H1 (cell line): ENCODE measurements at regions not wholly inside any gene's neighbourhood (a gene's known extent, or its start where the extent isn't known, plus 50 kb on each side); places are given as distances from the start of the nearest gene placed in this dataset.

Source experiments
- CTCF ChIA-PET: fragments of 300-600 bp; sonication (Branson Sonifier 250); formaldehyde crosslinking; loops from one replicate; lab custom pipeline; 2021; ENCODE audit not compliant: partially characterized antibody; lab: Charles Lee
- POLR2A ChIA-PET: fragments of 300-600 bp; sonication (Branson Sonifier 250); formaldehyde crosslinking; loops from one replicate; lab custom pipeline; 2021; ENCODE audit warnings: inconsistent platforms; ENCODE audit not compliant: partially characterized antibody; lab: Charles Lee
- DNase-seq, 2 experiments: peaks; one replicate each; pipeline versions ENCODE4 v3.0.0 to v3.0.0-alpha.2; 2010 to 2022; ENCODE audit warnings: low spot score in 2 of 2, low read depth in 1 of 2, mixed read lengths in 1 of 2
- FAIRE-seq: peaks from 2 replicates; lab custom pipeline; 2011; peaks lifted over from hg19 to GRCh38; lab: Jason Lieb, UNC
- H2AFZ ChIP-seq: 2 replicates; pipeline ENCODE4 v1.8.1; 2012; ENCODE audit warnings: low read length, inconsistent platforms
- H2AK5ac ChIP-seq: 2 replicates; pipeline ENCODE4 v1.6.1; 2013; ENCODE audit warnings: low read depth, low read length
- H2BK120ac ChIP-seq: replicated peaks from 2 replicates; pipeline ENCODE3; 2013; ENCODE audit warnings: low read depth, low read length, inconsistent platforms
- H2BK12ac ChIP-seq: 2 replicates; pipeline ENCODE4 v1.6.1; 2013; ENCODE audit warnings: low read depth, low read length
- H2BK15ac ChIP-seq: 2 replicates; pipeline ENCODE4 v1.6.1; 2013; ENCODE audit warnings: low read length
- H2BK20ac ChIP-seq: 2 replicates; pipeline ENCODE4 v1.6.1; 2013; ENCODE audit warnings: low read length
- H2BK5ac ChIP-seq: 2 replicates; pipeline ENCODE4 v1.6.1; 2013; ENCODE audit warnings: low read depth, low read length
- H3K14ac ChIP-seq: 2 replicates; pipeline ENCODE4 v1.6.1; 2013; ENCODE audit warnings: inconsistent platforms; ENCODE audit not compliant: insufficient read length
- H3K18ac ChIP-seq: 2 replicates; pipeline ENCODE4 v1.6.1; 2013; ENCODE audit warnings: low read length; ENCODE audit errors: extremely low read depth
- H3K23ac ChIP-seq: 2 replicates; pipeline ENCODE4 v1.6.1; 2013; ENCODE audit warnings: inconsistent platforms; ENCODE audit not compliant: insufficient read length
- H3K23me2 ChIP-seq: 2 replicates; pipeline ENCODE4 v1.6.1; 2013; ENCODE audit warnings: low read depth, low read length
- H3K27ac ChIP-seq: 2 replicates; pipeline ENCODE4 v1.6.1; 2011; ENCODE audit warnings: low read depth, low read length, inconsistent platforms
- H3K27me3 ChIP-seq, 4 experiments: replicated peaks in 1 of 4; 1 replicate in 1 of 4; 2 replicates in 3 of 4; pipeline versions ENCODE4 v1.6.1 to v1.8.1; 2011 to 2013; ENCODE audit warnings: low read length in 3 of 4, mild to moderate bottlenecking in 3 of 4, inconsistent platforms in 2 of 4, mixed read lengths in 2 of 4, moderate library complexity in 1 of 4; ENCODE audit not compliant: control insufficient read depth in 3 of 4, insufficient read depth in 3 of 4; ENCODE audit errors: extremely low read depth in 1 of 4
- H3K36me3 ChIP-seq, 4 experiments: 2 replicates each; pipeline versions ENCODE4 v1.6.1 to v1.8.1; 2011 to 2013; ENCODE audit warnings: mild to moderate bottlenecking in 4 of 4, low read length in 3 of 4, moderate library complexity in 2 of 4, control low read depth in 1 of 4, inconsistent platforms in 1 of 4; ENCODE audit not compliant: insufficient read depth in 4 of 4, control insufficient read depth in 2 of 4
- H3K4ac ChIP-seq: replicated peaks from 2 replicates; pipeline ENCODE3; 2013; ENCODE audit warnings: low read length, low read depth, mixed read lengths, inconsistent platforms; ENCODE audit not compliant: insufficient read length
- H3K4me1 ChIP-seq, 4 experiments: replicated peaks in 1 of 4; 1 replicate in 1 of 4; 2 replicates in 3 of 4; pipeline versions ENCODE4 v1.6.1 to v1.8.1; 2011 to 2013; ENCODE audit warnings: low read length in 3 of 4, inconsistent platforms in 2 of 4, mixed read lengths in 1 of 4; ENCODE audit not compliant: insufficient read depth in 4 of 4, control insufficient read depth in 3 of 4
- H3K4me2 ChIP-seq, 2 experiments: 2 replicates each; pipeline versions ENCODE4 v1.6.1 to v1.8.1; 2011 to 2013; ENCODE audit warnings: low read depth in 2 of 2, low read length in 2 of 2, control low read depth in 1 of 2, inconsistent platforms in 1 of 2, mild to moderate bottlenecking in 1 of 2; ENCODE audit not compliant: insufficient read depth in 1 of 2
- H3K4me3 ChIP-seq, 4 experiments: fragments of 200-600, 300-600 bp in 1 of 4; sonication (generic), shearing (Covaris generic), sonication (Bioruptor Twin) in 1 of 4; 2 replicates each; pipeline versions ENCODE4 v1.5.1 to v1.8.1; 2011 to 2016; ENCODE audit warnings: low read length in 4 of 4, low read depth in 3 of 4, control low read depth in 2 of 4, inconsistent platforms in 2 of 4, mild to moderate bottlenecking in 2 of 4, mixed read lengths in 1 of 4, moderate library complexity in 1 of 4; ENCODE audit not compliant: insufficient read depth in 2 of 4; ENCODE audit errors: extremely low read depth in 1 of 4
- H3K56ac ChIP-seq: replicated peaks from 2 replicates; pipeline ENCODE3; 2013; ENCODE audit warnings: low read depth, mild to moderate bottlenecking, mixed read lengths, low read length, inconsistent platforms; ENCODE audit not compliant: insufficient read length
- H3K79me1 ChIP-seq: 2 replicates; pipeline ENCODE4 v1.6.1; 2013; ENCODE audit warnings: low read depth, low read length, control low read depth
- H3K79me2 ChIP-seq, 2 experiments: 2 replicates each; pipeline versions ENCODE4 v1.6.1 to v1.8.1; 2012 to 2013; ENCODE audit warnings: low read length in 2 of 2, mild to moderate bottlenecking in 2 of 2, inconsistent platforms in 1 of 2; ENCODE audit not compliant: insufficient read depth in 2 of 2, control insufficient read depth in 1 of 2
- H3K9ac ChIP-seq, 4 experiments: replicated peaks in 1 of 4; 1 replicate in 1 of 4; 2 replicates in 3 of 4; pipeline versions ENCODE4 v1.6.1 to v1.8.1; 2011 to 2013; ENCODE audit warnings: low read depth in 3 of 4, low read length in 3 of 4, control low read depth in 2 of 4, mild to moderate bottlenecking in 2 of 4, moderate library complexity in 2 of 4, inconsistent platforms in 1 of 4; ENCODE audit errors: extremely low read depth in 1 of 4
- H3K9me3 ChIP-seq, 2 experiments: 2 replicates each; pipeline versions ENCODE4 v1.6.1 to v1.8.1; 2012 to 2013; ENCODE audit warnings: mild to moderate bottlenecking in 2 of 2, moderate library complexity in 2 of 2, control low read depth in 1 of 2, inconsistent platforms in 1 of 2, low read depth in 1 of 2, low read length in 1 of 2, mixed read lengths in 1 of 2; ENCODE audit not compliant: insufficient read depth in 2 of 2
- H4K20me1 ChIP-seq, 2 experiments: replicated peaks in 1 of 2; 2 replicates each; pipeline versions ENCODE3 to v1.8.1; 2011 to 2013; ENCODE audit warnings: inconsistent platforms in 2 of 2, low read length in 2 of 2, mild to moderate bottlenecking in 1 of 2; ENCODE audit not compliant: insufficient read depth in 2 of 2, control insufficient read depth in 1 of 2
- H4K5ac ChIP-seq: 2 replicates; pipeline ENCODE4 v1.6.1; 2013; ENCODE audit warnings: low read length, low read depth, mixed read lengths, inconsistent platforms; ENCODE audit not compliant: insufficient read length
- H4K8ac ChIP-seq: 2 replicates; pipeline ENCODE4 v1.8.0; 2013; ENCODE audit warnings: mild to moderate bottlenecking, moderate library complexity, low read length, inconsistent platforms; ENCODE audit not compliant: insufficient read depth; ENCODE audit errors: extremely low read depth
- H4K91ac ChIP-seq: replicated peaks from 2 replicates; pipeline ENCODE3; 2013; ENCODE audit warnings: low read length, mixed read lengths, inconsistent platforms; ENCODE audit not compliant: insufficient read length
- PHF8 ChIP-seq: fragments of 200-600 bp; sonication (generic); conservative IDR thresholded peaks from 2 replicates; pipeline ENCODE4 v1.7.1; 2012; ENCODE audit warnings: low read depth, mild to moderate bottlenecking, inconsistent platforms, low read length, moderate library complexity
- RAD21 ChIP-seq, 2 experiments: IDR thresholded peaks in 1 of 2; conservative IDR thresholded peaks in 1 of 2; 2 replicates each; pipeline ENCODE4 v1.6.1; 2011; ENCODE audit warnings: low read depth in 2 of 2, low read length in 2 of 2, improper control_type of control experiment in 1 of 2, inconsistent platforms in 1 of 2, mild to moderate bottlenecking in 1 of 2, moderate library complexity in 1 of 2
- TAF1 ChIP-seq: IDR thresholded peaks from 2 replicates; pipeline ENCODE4 v1.6.1; 2011; ENCODE audit warnings: mild to moderate bottlenecking, low read depth, low read length
- USF2 ChIP-seq: IDR thresholded peaks from 2 replicates; pipeline ENCODE4 v1.6.1; 2011; ENCODE audit warnings: low read length, improper control_type of control experiment
- YY1 ChIP-seq: IDR thresholded peaks from 2 replicates; pipeline ENCODE4 v1.6.1; 2011; ENCODE audit warnings: low read depth, mild to moderate bottlenecking, low read length
- WGBS, 2 experiments: shearing (Covaris generic) in 1 of 2; methylation state at CpG; one replicate each; pipeline versions ENCODE4 v1.1.6 to v1.1.7; 2013 to 2015; ENCODE audit warnings: low lambda C conversion rate in 2 of 2, mixed read lengths in 2 of 2, inconsistent platforms in 1 of 2, low coverage in 1 of 2, missing lambda C conversion rate in 1 of 2; ENCODE audit not compliant: insufficient replicate concordance in 2 of 2, insufficient coverage in 1 of 2, insufficient read length in 1 of 2; ENCODE audit errors: extremely low coverage in 1 of 2, missing lambda C conversion rate in 1 of 2; 5-methylcytosine and 5-hydroxymethylcytosine counted together

DNA sequence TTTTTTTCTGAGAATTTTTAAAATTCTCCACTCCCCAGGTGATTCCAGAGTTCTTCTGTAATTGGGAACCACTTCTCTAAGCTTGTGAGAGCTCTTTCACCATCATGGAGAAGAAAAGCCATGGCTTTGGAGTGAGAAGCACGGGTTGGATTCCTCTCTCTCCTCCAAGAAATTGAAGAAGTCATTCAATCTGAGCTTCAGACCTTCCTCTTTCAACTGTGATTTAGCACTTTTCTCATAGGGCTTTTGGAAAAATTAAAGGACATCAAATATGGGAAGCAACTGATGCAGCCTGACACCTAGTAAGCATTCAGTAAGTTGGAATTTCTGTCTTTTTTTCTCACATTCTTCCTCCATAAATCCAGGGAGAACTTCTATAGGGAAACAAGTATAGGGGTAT lies 580.4 kb upstream of the KLF4 start:
- no peak overlapping the region for H2AFZ ChIP-seq
- POLR2A ChIA-PET: no interaction called here
- no peak overlapping the region for H4K5ac ChIP-seq
- H3K27me3 ChIP-seq: no peaks in the 10 kb centered on the region
- no peak overlapping the region for H4K91ac ChIP-seq
- H3K18ac ChIP-seq: no peak overlapping the region
- no peak overlapping the region for H2BK5ac ChIP-seq
- CTCF ChIA-PET: interaction anchor here (0.6 to 0.9 kb wide), 2 partner anchors 16 to 605 kb away, joined by 3 to 4 read pairs; no protein-coding TSS in a partner anchor
- H2AK5ac ChIP-seq: no peak overlapping the region
- H3K9ac ChIP-seq: no peak overlapping the region
- no peaks in the 10 kb centered on the region for H3K79me1 ChIP-seq
- no peak overlapping the region for H3K27ac ChIP-seq
- H3K14ac ChIP-seq: no peak overlapping the region
- H3K4me1 ChIP-seq: no peaks in the 10 kb centered on the region
- H3K23me2 ChIP-seq: no peaks in the 10 kb centered on the region
- no peak overlapping the region for H2BK20ac ChIP-seq
- H3K4ac ChIP-seq: no peak overlapping the region
- TF ChIP-seq RAD21 (IDR thresholded peaks at IDR 0.05 in 1 of 2, conservative IDR thresholded peaks at IDR 0.05 in 1 of 2; ENCODE audit: low read depth in 2 of 2, low read length in 2 of 2) (no peak), PHF8 (no peak), YY1 (no peak), USF2 (no peak), TAF1 (no peak)
- TF ChIP-seq, all 59 proteins: peak for 0
- H3K4me2 ChIP-seq: no peak overlapping the region
- no peaks in the 10 kb centered on the region for H3K36me3 ChIP-seq
- H3K79me2 ChIP-seq: no peaks in the 10 kb centered on the region
- H2BK15ac ChIP-seq: no peak overlapping the region
- H3K23ac ChIP-seq: no peak overlapping the region
- no peak overlapping the region for H4K8ac ChIP-seq
- 70% methylated on average over 1 of the region's 1 CpG; no CpG with 5 or more reads in 1 of the 2 experiments for WGBS, 2 experiments
- H2BK120ac ChIP-seq: no peak overlapping the region
- no peak overlapping the region for H3K56ac ChIP-seq
- no peaks in the 10 kb centered on the region for H4K20me1 ChIP-seq
- no peak overlapping the region for H3K4me3 ChIP-seq
- peaks cover 4% of the 10 kb centered on the region in 2 experiments; a peak in 1 of 4 replicates for H3K9me3 ChIP-seq
- DNase-seq (no peak), FAIRE-seq (no peak)
- H2BK12ac ChIP-seq: no peak overlapping the region
